ENCODE measurements at regions not wholly inside any gene's neighbourhood (a gene's known extent, or its start where the extent isn't known, plus 50 kb on each side); places are given as distances from the start of the nearest gene placed in this dataset.

DNA sequence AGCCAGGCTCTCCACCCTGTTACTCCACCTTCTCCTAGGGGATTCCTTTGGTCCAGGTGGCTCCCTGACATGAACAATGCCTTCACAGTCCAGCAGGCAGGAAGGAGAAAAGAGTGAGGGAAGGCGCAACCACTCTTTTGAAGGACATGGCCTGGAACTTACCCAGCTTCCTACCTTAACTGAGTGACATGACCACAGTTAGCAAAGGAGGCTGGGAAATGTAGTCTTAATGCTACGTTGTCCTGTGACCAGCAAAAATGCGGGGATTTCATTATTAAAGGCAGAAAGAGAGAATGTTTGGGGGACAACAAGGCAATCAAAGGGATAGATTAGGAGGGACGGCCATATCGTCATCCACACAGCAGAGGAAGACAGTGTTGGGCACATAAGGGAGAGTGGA is 100.3 kb upstream of the ERCC6L2 start:
- no peak for ATAC-seq (ENCODE audit: insufficient number of reproducible peaks, low FRiP score, low read depth)
- Histone ChIP-seq H3K4me1 (ENCODE audit: control insufficient read depth in 1 of 2, low read depth in 2 of 2) (peaks cover 0 to 26% of the 10 kb centered on the region in 2 donors), H3K27me3 (replicated peaks; ENCODE audit: insufficient read depth) (no peaks in the 10 kb centered on the region), H3K36me3 (no peaks in the 10 kb centered on the region), H3K4me3 (no peak overlapping the region), H3K9me3 (no peaks in the 10 kb centered on the region), H3K27ac (no peak overlapping the region)
- DNase-seq (ENCODE audit: low spot score), result no peak
- TF ChIP-seq CTCF (IDR thresholded peaks at IDR 0.05), result no peak

DNA sequence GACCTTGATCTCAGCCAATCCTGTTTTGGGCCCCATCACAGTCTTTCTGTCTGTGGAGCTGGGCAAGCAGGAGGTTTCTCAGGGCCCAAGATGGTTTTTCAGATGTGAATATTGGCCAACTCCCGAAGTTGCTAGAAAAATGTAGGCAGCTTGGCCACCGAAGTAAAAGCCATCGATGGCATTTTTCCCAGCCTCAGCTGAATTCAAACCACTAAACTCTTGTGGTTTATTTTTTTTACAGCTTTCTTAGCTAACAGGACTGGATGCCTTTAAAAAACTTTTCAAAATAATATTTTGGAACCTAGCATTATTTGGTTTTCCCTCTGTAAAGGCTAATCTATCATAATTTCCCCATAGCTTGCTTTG is 102.5 kb upstream of the ERCC6L2 start:
- H3K4me1 ChIP-seq (ENCODE audit: control insufficient read depth in 1 of 2, low read depth in 2 of 2), result peaks cover 0 to 26% of the 10 kb centered on the region in 2 donors
- no peak for TF ChIP-seq CTCF (IDR thresholded peaks at IDR 0.05)
- H3K27ac ChIP-seq, result no peak overlapping the region
- ATAC-seq (ENCODE audit: insufficient number of reproducible peaks, low FRiP score, low read depth), result no peak
- H3K27me3 ChIP-seq (replicated peaks; ENCODE audit: insufficient read depth), result no peaks in the 10 kb centered on the region
- H3K36me3 ChIP-seq, result no peaks in the 10 kb centered on the region
- no peak overlapping the region for H3K4me3 ChIP-seq
- no peak for DNase-seq (ENCODE audit: low spot score)
- H3K9me3 ChIP-seq, result no peaks in the 10 kb centered on the region

- Histone ChIP-seq H3K4me1 (ENCODE audit: control insufficient read depth in 1 of 2, low read depth in 2 of 2) (peaks cover 0 to 26% of the 10 kb centered on the region in 2 donors), H3K9me3 (no peaks in the 10 kb centered on the region), H3K27me3 (replicated peaks; ENCODE audit: insufficient read depth) (no peaks in the 10 kb centered on the region), H3K4me3 (no peak overlapping the region), H3K27ac (no peak overlapping the region), H3K36me3 (no peaks in the 10 kb centered on the region)
- no peak for TF ChIP-seq CTCF (IDR thresholded peaks at IDR 0.05)
- DNase-seq (ENCODE audit: low spot score) (no peak), ATAC-seq (ENCODE audit: insufficient number of reproducible peaks, low FRiP score, low read depth) (no peak)
These were observed 103.0 kb upstream of the ERCC6L2 start for GRCh38 chr9:95772320-95773052.

- no peak for TF ChIP-seq CTCF (IDR thresholded peaks at IDR 0.05)
These were observed 103.8 kb upstream of the ERCC6L2 start for GRCh38 chr9:95771556-95772246.

GRCh38 chr9:95770653-95771131 is 104.8 kb upstream of the ERCC6L2 start:
- Histone ChIP-seq H3K4me1 (ENCODE audit: control insufficient read depth in 1 of 2, low read depth in 2 of 2) (peaks cover 0 to 26% of the 10 kb centered on the region in 2 donors), H3K4me3 (no peak overlapping the region), H3K27me3 (replicated peaks; ENCODE audit: insufficient read depth) (no peaks in the 10 kb centered on the region), H3K27ac (no peak overlapping the region), H3K36me3 (no peaks in the 10 kb centered on the region), H3K9me3 (no peaks in the 10 kb centered on the region)
- DNase-seq (ENCODE audit: low spot score) (no peak), ATAC-seq (ENCODE audit: insufficient number of reproducible peaks, low FRiP score, low read depth) (no peak)
- TF ChIP-seq CTCF (IDR thresholded peaks at IDR 0.05), result no peak

More at GRCh38 chr9:95771556-95772246, 103.8 kb upstream of the ERCC6L2 start:
- DNase-seq (ENCODE audit: low spot score) (no peak), ATAC-seq (ENCODE audit: insufficient number of reproducible peaks, low FRiP score, low read depth) (no peak)
- no peak overlapping the region for H3K4me3 ChIP-seq
- H3K27me3 ChIP-seq (replicated peaks; ENCODE audit: insufficient read depth), result no peaks in the 10 kb centered on the region
- no peaks in the 10 kb centered on the region for H3K9me3 ChIP-seq
- H3K36me3 ChIP-seq, result no peaks in the 10 kb centered on the region
- peaks cover 0 to 26% of the 10 kb centered on the region in 2 donors for H3K4me1 ChIP-seq (ENCODE audit: control insufficient read depth in 1 of 2, low read depth in 2 of 2)
- no peak overlapping the region for H3K27ac ChIP-seq

Measured in thoracic aorta (tissue), 2 donors.